Lung (tissue), 11 donors: ENCODE measurements at regions not wholly inside any gene's neighbourhood (a gene's known extent, or its start where the extent isn't known, plus 50 kb on each side); places are given as distances from the start of the nearest gene placed in this dataset.
A peak's percentile ranks its signal among the peaks of the same experiment; 100 is the strongest.
"Not testable (repeated sequence)": the region's sequence is repeated elsewhere in the genome, so short reads cannot be mapped to it uniquely, and the experiment has no call there.

Experiments
- ATAC-seq: fragments of 200-7000 bp; cut with Tn5 transposase; one replicate; pipeline ENCODE4 v1.9.1; 2020; ENCODE audit warnings: moderate number of reproducible peaks; ENCODE audit not compliant: insufficient read depth, low FRiP score
- DNase-seq, 3 donors: peaks; one replicate each; pipeline ENCODE4 v3.0.0-alpha.2; 2013 to 2017
- H3K27ac ChIP-seq, 2 donors: one replicate each; pipeline ENCODE4 v1.5.1; 2013; ENCODE audit warnings: mild to moderate bottlenecking in 2 of 2, moderate library complexity in 2 of 2, control low read depth in 1 of 2, inconsistent platforms in 1 of 2, low read depth in 1 of 2, low read length in 1 of 2
- H3K27me3 ChIP-seq, 3 donors: one replicate each; pipeline ENCODE4 v1.5.1; 2013; ENCODE audit warnings: low read length in 2 of 3; ENCODE audit not compliant: control insufficient read depth in 3 of 3, insufficient read depth in 3 of 3
- H3K36me3 ChIP-seq, 4 donors: one replicate each; pipeline ENCODE4 v1.5.1; 2013; ENCODE audit warnings: low read length in 4 of 4, mild to moderate bottlenecking in 1 of 4, moderate library complexity in 1 of 4; ENCODE audit not compliant: control insufficient read depth in 4 of 4, insufficient read depth in 4 of 4
- H3K4me1 ChIP-seq, 5 donors: one replicate each; pipeline ENCODE4 v1.5.1; 2013; ENCODE audit warnings: low read length in 5 of 5, mild to moderate bottlenecking in 2 of 5, moderate library complexity in 1 of 5; ENCODE audit not compliant: control insufficient read depth in 5 of 5, insufficient read depth in 5 of 5
- H3K4me3 ChIP-seq: one replicate; pipeline ENCODE4 v1.5.1; 2013; ENCODE audit warnings: mild to moderate bottlenecking, control low read depth, moderate library complexity
- H3K9ac ChIP-seq, 2 donors: one replicate each; pipeline ENCODE4 v1.5.1; 2013; ENCODE audit warnings: low read length in 2 of 2, control low read depth in 1 of 2; ENCODE audit not compliant: insufficient read depth in 1 of 2
- H3K9me3 ChIP-seq, 4 donors: one replicate each; pipeline ENCODE4 v1.5.1; 2013; ENCODE audit warnings: low read length in 3 of 4, mild to moderate bottlenecking in 1 of 4, moderate library complexity in 1 of 4; ENCODE audit not compliant: control insufficient read depth in 4 of 4, insufficient read depth in 3 of 4
- CTCF ChIP-seq: IDR thresholded peaks from 2 replicates; pipeline ENCODE4 v1.5.1; 2012; ENCODE audit warnings: mild to moderate bottlenecking; ENCODE audit errors: control extremely low read depth, extremely low read depth
- WGBS, 2 donors: extraction: QIAGEN DNeasy Blood & Tissue Kit; methylation state at CpG; one replicate each; pipeline ENCODE4 v1.1.7; 2013; 5-methylcytosine and 5-hydroxymethylcytosine counted together
- donor health status: control.
- donor health status: control.
- donor health status: Bipolar disorder and iron deficiency.
- donor health status: healthy.
- donor health status: DM: yes; HTN: yes; CAD: no.

DNA sequence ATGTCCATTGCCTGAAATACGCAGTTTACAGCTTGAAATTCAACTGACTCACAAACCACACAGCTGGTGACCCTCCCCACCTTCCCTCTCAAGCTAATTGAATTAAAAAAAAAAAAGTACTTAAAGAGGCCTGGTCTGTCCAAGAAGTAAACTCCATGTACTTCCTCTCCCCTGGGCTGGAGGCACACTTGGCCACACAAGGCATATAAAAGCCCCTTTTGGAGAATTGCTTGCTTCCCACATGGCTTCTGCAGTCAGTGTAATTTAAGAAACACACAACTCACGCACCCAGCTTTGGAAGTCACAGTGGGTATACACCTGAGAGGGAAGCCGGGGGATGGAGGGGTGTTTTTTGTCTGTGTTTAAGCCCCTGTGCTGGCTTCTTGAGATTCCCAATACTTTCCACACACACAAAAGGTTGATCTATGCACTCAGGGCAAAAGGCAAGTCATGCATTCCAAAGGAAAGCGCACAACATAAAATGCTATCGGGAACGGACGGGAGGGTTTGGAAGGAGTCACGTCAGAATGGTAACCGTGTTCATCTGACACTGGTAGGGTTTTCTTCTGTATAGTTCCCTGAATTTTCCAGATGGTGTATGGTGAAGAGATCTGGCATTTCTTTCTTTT lies 106.6 kb upstream of the ALDH1A3 start:
- TF ChIP-seq CTCF, result no peak
- Histone ChIP-seq H3K36me3 (no peaks in the 10 kb centered on the region), H3K9me3 (peaks cover 0 to 2% (median 0%) of the 10 kb centered on the region in 4 donors), H3K4me1 (peaks cover 0 to 4% (median 0%) of the 10 kb centered on the region in 5 donors), H3K9ac (no peak overlapping the region), H3K27me3 (no peaks in the 10 kb centered on the region), H3K27ac (no peak overlapping the region), H3K4me3 (no peak overlapping the region)
- DNase-seq (peak in 2 of 3 donors; percentile 29 to 46), ATAC-seq (no peak)
- 91 to 93% methylated on average over 9 of the region's 9 CpGs for WGBS, 2 donors

GRCh38 chr15:100774044-100774443 lies 105.6 kb upstream of the ALDH1A3 start:
- H3K4me1 ChIP-seq, ATAC-seq, H3K27ac ChIP-seq, H3K4me3 ChIP-seq, DNase-seq, H3K27me3 ChIP-seq, H3K9ac ChIP-seq, H3K36me3 ChIP-seq, H3K9me3 ChIP-seq: not testable (repeated sequence)
- 98% methylated on average over 21 to 28 of the region's 28 CpGs for WGBS, 2 donors

- Histone ChIP-seq H3K36me3 (no peaks in the 10 kb centered on the region), H3K9ac (no peak overlapping the region), H3K4me1 (peaks cover 0 to 10% (median 0%) of the 10 kb centered on the region in 5 donors), H3K9me3 (peaks cover 0 to 2% (median 0%) of the 10 kb centered on the region in 4 donors), H3K27me3 (peaks cover 0 to 4% (median 0%) of the 10 kb centered on the region in 3 donors), H3K4me3 (no peak overlapping the region), H3K27ac (no peak overlapping the region)
- no peak for TF ChIP-seq CTCF
- ATAC-seq, result no peak
- WGBS, 2 donors, result 91 to 94% methylated on average over 12 of the region's 12 CpGs
- no peak for DNase-seq
Observed at GRCh38 chr15:100775581-100776185, 103.9 kb upstream of the ALDH1A3 start.

- H3K9me3 ChIP-seq, result peaks cover 0 to 5% (median 0%) of the 10 kb centered on the region in 4 donors
- no peak for DNase-seq
- ATAC-seq, result no peak
- no peak overlapping the region for H3K4me3 ChIP-seq
- H3K36me3 ChIP-seq, result no peaks in the 10 kb centered on the region
- H3K4me1 ChIP-seq, result peaks cover 0 to 12% (median 0%) of the 10 kb centered on the region in 5 donors
- WGBS, 2 donors, result 82 to 93% methylated on average over 2 of the region's 2 CpGs
- no peak for TF ChIP-seq CTCF
- H3K9ac ChIP-seq, result no peak overlapping the region
- peaks cover 0 to 4% (median 0%) of the 10 kb centered on the region in 3 donors for H3K27me3 ChIP-seq
- H3K27ac ChIP-seq, result no peak overlapping the region
Observed at GRCh38 chr15:100777821-100778220, 101.8 kb upstream of the ALDH1A3 start.
